ENCODE measurements at regions not wholly inside any gene's neighbourhood (a gene's known extent, or its start where the extent isn't known, plus 50 kb on each side); places are given as distances from the start of the nearest gene placed in this dataset.

GRCh38 chr13:39959497-39960144, 304.2 kb downstream of the COG6 start:
- DNase-seq = no peak
- intact Hi-C loops (cut with DNase I) = no loop called here
- 64 to 65% methylated on average over 9 of the region's 9 CpGs for WGBS, 2 donors
- Histone ChIP-seq H3K9me3 (no peaks in the 10 kb centered on the region), H3K27ac (no peak overlapping the region), H3K4me1 (peaks cover 0 to 8% (median 0%) of the 10 kb centered on the region in 9 donors), H3K36me3 (no peaks in the 10 kb centered on the region), H3K4me3 (no peak overlapping the region), H3K27me3 (no peaks in the 10 kb centered on the region)
- TF ChIP-seq CTCF (IDR thresholded peaks at IDR 0.05) = no peak
- peak in 6 of 8 donors; percentile 13 to 52 (median 41) for ATAC-seq

- no peak for TF ChIP-seq CTCF (IDR thresholded peaks at IDR 0.05)
- Histone ChIP-seq H3K27me3 (no peaks in the 10 kb centered on the region), H3K27ac (peak overlapping the region in 1 of 10 donors; percentile 3), H3K36me3 (no peaks in the 10 kb centered on the region), H3K9me3 (no peaks in the 10 kb centered on the region), H3K4me1 (peaks cover 0 to 8% (median 0%) of the 10 kb centered on the region in 9 donors), H3K4me3 (no peak overlapping the region)
- DNase-seq (no peak), ATAC-seq (no peak)
- intact Hi-C loops (cut with DNase I) = no loop called here
- 57 to 59% methylated on average over 3 of the region's 3 CpGs for whole genome bisulfite sequencing, 2 donors
Observed at GRCh38 chr13:39960191-39960590, 304.7 kb downstream of the COG6 start.

- peaks cover 0 to 8% (median 0%) of the 10 kb centered on the region in 9 donors for H3K4me1 ChIP-seq
- no peak for TF ChIP-seq CTCF (IDR thresholded peaks at IDR 0.05)
- no peak overlapping the region for H3K27ac ChIP-seq
- DNase-seq (no peak), ATAC-seq (no peak)
- H3K27me3 ChIP-seq = no peaks in the 10 kb centered on the region
- H3K9me3 ChIP-seq = no peaks in the 10 kb centered on the region
- no peaks in the 10 kb centered on the region for H3K36me3 ChIP-seq
- 71 to 75% methylated on average over 1 of the region's 1 CpG for WGBS, 2 donors
- intact Hi-C loops (cut with DNase I) = no loop called here
- no peak overlapping the region for H3K4me3 ChIP-seq
Observed at GRCh38 chr13:39961036-39961435, 305.6 kb downstream of the COG6 start.

GRCh38 chr13:39963612-39964011, 308.1 kb downstream of the COG6 start:
- Histone ChIP-seq H3K27ac (no peak overlapping the region), H3K4me1 (peaks cover 0 to 8% (median 0%) of the 10 kb centered on the region in 9 donors), H3K9me3 (no peaks in the 10 kb centered on the region), H3K36me3 (no peaks in the 10 kb centered on the region), H3K4me3 (no peak overlapping the region), H3K27me3 (no peaks in the 10 kb centered on the region)
- intact Hi-C loops (cut with DNase I) = no loop called here
- DNase-seq = no peak
- 93 to 94% methylated on average over 1 of the region's 1 CpG for WGBS, 2 donors
- no peak for ATAC-seq
- no peak for TF ChIP-seq CTCF (IDR thresholded peaks at IDR 0.05)

Data from heart right ventricle (tissue), 16 donors.